Neural cell (in vitro differentiated cells): ENCODE measurements at regions not wholly inside any gene's neighbourhood (a gene's known extent, or its start where the extent isn't known, plus 50 kb on each side); places are given as distances from the start of the nearest gene placed in this dataset.

Source experiments
- H2AFZ ChIP-seq: fragments of 200-600, 300-800 bp; sonication (generic), shearing (Covaris generic); 2 replicates; pipeline ENCODE4 v1.6.0; 2014; ENCODE audit warnings: low read depth, mild to moderate bottlenecking, antibody characterized with exemption, low read length, moderate library complexity
- H3F3A ChIP-seq: fragments of 200-600 bp; shearing (Covaris generic); 2 replicates; pipeline ENCODE4 v1.6.1; 2016; ENCODE audit warnings: mild to moderate bottlenecking, moderate library complexity, mixed read lengths, antibody characterized with exemption, low read length; ENCODE audit not compliant: insufficient read depth, poor library complexity, severe bottlenecking
- H3K27ac ChIP-seq: fragments of 200-600, 300-800 bp; sonication (generic), shearing (Covaris generic); 2 replicates; pipeline ENCODE4 v1.5.1; 2014; ENCODE audit warnings: mild to moderate bottlenecking, low read length, moderate library complexity
- H3K27me3 ChIP-seq: fragments of 300-800, 200-600 bp; sonication (generic), shearing (Covaris generic); 2 replicates; pipeline ENCODE4 v1.6.0; 2014; ENCODE audit warnings: mild to moderate bottlenecking, low read depth, low read length, moderate library complexity; ENCODE audit not compliant: insufficient read depth
- H3K36me3 ChIP-seq: fragments of 300-800, 200-600 bp; sonication (generic), shearing (Covaris generic); 2 replicates; pipeline ENCODE4 v1.5.1; 2014; ENCODE audit warnings: mild to moderate bottlenecking, antibody characterized with exemption, low read length, moderate library complexity; ENCODE audit not compliant: insufficient read depth
- H3K4me2 ChIP-seq: fragments of 300-800, 200-600 bp; sonication (generic), shearing (Covaris generic); 2 replicates; pipeline ENCODE4 v1.6.0; 2014; ENCODE audit warnings: mild to moderate bottlenecking, low read length
- H3K4me3 ChIP-seq: fragments of 300-800, 200-600 bp; sonication (generic), shearing (Covaris generic); 2 replicates; pipeline ENCODE4 v1.5.1; 2014; ENCODE audit warnings: mild to moderate bottlenecking, low read length, moderate library complexity
- H3K79me2 ChIP-seq: fragments of 200-600 bp; shearing (Covaris generic); replicated peaks from 2 replicates; pipeline ENCODE4 v1.6.0; 2014; ENCODE audit warnings: mild to moderate bottlenecking, low read length, moderate library complexity; ENCODE audit not compliant: insufficient read depth
- H3K9ac ChIP-seq: fragments of 300-800, 200-600 bp; sonication (generic), shearing (Covaris generic); 2 replicates; pipeline ENCODE4 v1.6.1; 2016; ENCODE audit warnings: mild to moderate bottlenecking, low read length, mixed read lengths
- H3K9me2 ChIP-seq: fragments of 200-600 bp; shearing (Covaris generic); 2 replicates; pipeline ENCODE4 v1.6.1; 2016; ENCODE audit warnings: mild to moderate bottlenecking, low read length, mixed read lengths; ENCODE audit not compliant: insufficient read depth
- H3K9me3 ChIP-seq: fragments of 200-600, 300-800 bp; sonication (generic), shearing (Covaris generic); 2 replicates; pipeline ENCODE4 v1.6.1; 2016; ENCODE audit warnings: mild to moderate bottlenecking, mixed run types, low read length, moderate library complexity, mixed read lengths
- H4K20me1 ChIP-seq: fragments of 200-600 bp; shearing (Covaris generic); 2 replicates; pipeline ENCODE4 v1.6.1; 2016; ENCODE audit warnings: mild to moderate bottlenecking, mixed run types; ENCODE audit not compliant: insufficient read depth
- EP300 ChIP-seq: fragments of 450-650 bp; conservative IDR thresholded peaks from 2 replicates; pipeline ENCODE4 v1.6.1; 2014; ENCODE audit warnings: antibody characterized with exemption, mild to moderate bottlenecking, moderate library complexity; ENCODE audit not compliant: poor library complexity, severe bottlenecking
- EZH2 ChIP-seq: fragments of 200-600, 300-800 bp; shearing (Covaris generic), sonication (generic); IDR thresholded peaks from 2 replicates; pipeline ENCODE4 v1.6.1; 2014; ENCODE audit warnings: antibody characterized with exemption, low read length, borderline replicate concordance, mild to moderate bottlenecking; ENCODE audit not compliant: insufficient read depth, poor library complexity, severe bottlenecking
- MXI1 ChIP-seq: fragments of 450-650 bp; conservative IDR thresholded peaks from 2 replicates; pipeline ENCODE4 v1.6.1; 2014; ENCODE audit warnings: antibody characterized with exemption, mild to moderate bottlenecking; ENCODE audit not compliant: poor library complexity, severe bottlenecking
- POLR2AphosphoS5 ChIP-seq: IDR thresholded peaks from 2 replicates; pipeline ENCODE4 v1.6.1; 2012
- RAD21 ChIP-seq: fragments of 450-650 bp; conservative IDR thresholded peaks from 2 replicates; pipeline ENCODE4 v1.6.1; 2014; ENCODE audit warnings: antibody characterized with exemption, mild to moderate bottlenecking, moderate library complexity
- SMC3 ChIP-seq: fragments of 450-650 bp; conservative IDR thresholded peaks from 2 replicates; pipeline ENCODE4 v1.6.1; 2014; ENCODE audit warnings: antibody characterized with exemption, mild to moderate bottlenecking, moderate library complexity; ENCODE audit not compliant: poor library complexity
- TAF1 ChIP-seq: IDR thresholded peaks from 2 replicates; pipeline ENCODE4 v1.6.1; 2012; ENCODE audit warnings: low read depth
- TF ChIP-seq, protein P1 (sequence below): fragments of 450-650 bp; IDR thresholded peaks from 2 replicates; pipeline ENCODE4 v1.5.1; 2014; ENCODE audit warnings: antibody characterized with exemption, mild to moderate bottlenecking, moderate library complexity; ENCODE audit not compliant: poor library complexity, severe bottlenecking
- TF ChIP-seq, protein P2 (sequence below): IDR thresholded peaks from 2 replicates; pipeline ENCODE4 v1.6.1; 2012; ENCODE audit warnings: borderline replicate concordance

DNA sequence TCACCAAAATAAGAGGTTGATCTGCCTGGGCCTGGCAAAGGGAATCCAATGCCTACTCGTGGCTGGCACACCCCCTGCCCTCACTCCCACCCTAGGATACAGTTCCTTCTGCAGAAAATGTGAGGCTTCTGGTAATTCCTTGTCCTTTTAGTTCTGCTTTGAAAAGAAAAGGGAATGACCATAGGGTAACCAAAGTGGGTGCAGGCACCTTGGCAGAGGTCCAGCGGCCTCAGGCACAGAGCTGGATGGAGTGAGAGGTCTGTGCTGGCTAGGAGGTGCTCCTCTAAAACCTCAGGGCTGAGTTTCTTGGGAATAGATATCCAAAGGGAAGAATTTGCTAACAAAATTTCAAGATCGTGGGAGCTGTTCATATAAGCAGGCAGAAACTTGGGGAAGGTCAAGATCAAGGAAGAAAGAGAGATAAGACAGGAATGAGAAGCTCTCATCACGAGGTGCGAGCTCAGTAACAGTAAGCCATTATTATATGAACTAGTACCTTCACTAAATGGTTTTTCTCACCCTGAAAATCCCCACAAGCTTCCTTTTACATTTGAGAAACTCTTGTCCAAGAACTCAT is 293.1 kb upstream of the LYPLAL1 start:
- Histone ChIP-seq H3K27ac (no peak overlapping the region), H2AFZ (no peak overlapping the region), H3K9me3 (no peaks in the 10 kb centered on the region), H3K9ac (no peak overlapping the region), H3K4me3 (no peak overlapping the region), H3K9me2 (no peaks in the 10 kb centered on the region), H3K4me2 (no peak overlapping the region), H4K20me1 (no peaks in the 10 kb centered on the region), H3F3A (no peaks in the 10 kb centered on the region), H3K36me3 (no peaks in the 10 kb centered on the region), H3K79me2 (no peaks in the 10 kb centered on the region), H3K27me3 (no peaks in the 10 kb centered on the region)
- TF ChIP-seq EP300 (no peak), EZH2 (no peak), TAF1 (no peak), MXI1 (no peak), POLR2AphosphoS5 (no peak), RAD21 (no peak), SMC3 (no peak)
- TF ChIP-seq, protein P1, sequence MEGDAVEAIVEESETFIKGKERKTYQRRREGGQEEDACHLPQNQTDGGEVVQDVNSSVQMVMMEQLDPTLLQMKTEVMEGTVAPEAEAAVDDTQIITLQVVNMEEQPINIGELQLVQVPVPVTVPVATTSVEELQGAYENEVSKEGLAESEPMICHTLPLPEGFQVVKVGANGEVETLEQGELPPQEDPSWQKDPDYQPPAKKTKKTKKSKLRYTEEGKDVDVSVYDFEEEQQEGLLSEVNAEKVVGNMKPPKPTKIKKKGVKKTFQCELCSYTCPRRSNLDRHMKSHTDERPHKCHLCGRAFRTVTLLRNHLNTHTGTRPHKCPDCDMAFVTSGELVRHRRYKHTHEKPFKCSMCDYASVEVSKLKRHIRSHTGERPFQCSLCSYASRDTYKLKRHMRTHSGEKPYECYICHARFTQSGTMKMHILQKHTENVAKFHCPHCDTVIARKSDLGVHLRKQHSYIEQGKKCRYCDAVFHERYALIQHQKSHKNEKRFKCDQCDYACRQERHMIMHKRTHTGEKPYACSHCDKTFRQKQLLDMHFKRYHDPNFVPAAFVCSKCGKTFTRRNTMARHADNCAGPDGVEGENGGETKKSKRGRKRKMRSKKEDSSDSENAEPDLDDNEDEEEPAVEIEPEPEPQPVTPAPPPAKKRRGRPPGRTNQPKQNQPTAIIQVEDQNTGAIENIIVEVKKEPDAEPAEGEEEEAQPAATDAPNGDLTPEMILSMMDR: no peak
- TF ChIP-seq, protein P2, sequence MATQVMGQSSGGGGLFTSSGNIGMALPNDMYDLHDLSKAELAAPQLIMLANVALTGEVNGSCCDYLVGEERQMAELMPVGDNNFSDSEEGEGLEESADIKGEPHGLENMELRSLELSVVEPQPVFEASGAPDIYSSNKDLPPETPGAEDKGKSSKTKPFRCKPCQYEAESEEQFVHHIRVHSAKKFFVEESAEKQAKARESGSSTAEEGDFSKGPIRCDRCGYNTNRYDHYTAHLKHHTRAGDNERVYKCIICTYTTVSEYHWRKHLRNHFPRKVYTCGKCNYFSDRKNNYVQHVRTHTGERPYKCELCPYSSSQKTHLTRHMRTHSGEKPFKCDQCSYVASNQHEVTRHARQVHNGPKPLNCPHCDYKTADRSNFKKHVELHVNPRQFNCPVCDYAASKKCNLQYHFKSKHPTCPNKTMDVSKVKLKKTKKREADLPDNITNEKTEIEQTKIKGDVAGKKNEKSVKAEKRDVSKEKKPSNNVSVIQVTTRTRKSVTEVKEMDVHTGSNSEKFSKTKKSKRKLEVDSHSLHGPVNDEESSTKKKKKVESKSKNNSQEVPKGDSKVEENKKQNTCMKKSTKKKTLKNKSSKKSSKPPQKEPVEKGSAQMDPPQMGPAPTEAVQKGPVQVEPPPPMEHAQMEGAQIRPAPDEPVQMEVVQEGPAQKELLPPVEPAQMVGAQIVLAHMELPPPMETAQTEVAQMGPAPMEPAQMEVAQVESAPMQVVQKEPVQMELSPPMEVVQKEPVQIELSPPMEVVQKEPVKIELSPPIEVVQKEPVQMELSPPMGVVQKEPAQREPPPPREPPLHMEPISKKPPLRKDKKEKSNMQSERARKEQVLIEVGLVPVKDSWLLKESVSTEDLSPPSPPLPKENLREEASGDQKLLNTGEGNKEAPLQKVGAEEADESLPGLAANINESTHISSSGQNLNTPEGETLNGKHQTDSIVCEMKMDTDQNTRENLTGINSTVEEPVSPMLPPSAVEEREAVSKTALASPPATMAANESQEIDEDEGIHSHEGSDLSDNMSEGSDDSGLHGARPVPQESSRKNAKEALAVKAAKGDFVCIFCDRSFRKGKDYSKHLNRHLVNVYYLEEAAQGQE: no peak

DNA sequence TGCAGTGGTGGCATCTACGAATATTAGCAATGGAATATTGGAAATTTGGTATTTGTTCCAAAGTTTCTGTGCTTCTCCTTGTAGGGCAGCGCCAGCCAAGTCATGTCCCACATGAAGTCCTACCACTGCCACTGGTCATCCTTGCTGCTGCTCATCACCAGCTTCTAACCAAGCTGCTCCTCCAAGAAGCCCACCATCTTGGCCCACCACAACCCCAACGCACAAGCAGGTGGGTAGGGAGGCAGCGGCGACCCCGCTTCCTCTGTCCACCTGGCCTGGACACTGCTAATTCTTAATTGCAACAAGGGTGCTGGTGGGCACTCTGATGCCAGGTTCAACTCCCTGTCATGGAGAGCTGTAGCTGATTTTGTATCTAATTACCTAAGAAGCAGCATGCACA is 291.2 kb upstream of the LYPLAL1 start:
- H3K4me2 ChIP-seq: no peak overlapping the region
- no peaks in the 10 kb centered on the region for H3K9me2 ChIP-seq

More for the DNA sequence above, 291.2 kb upstream of the LYPLAL1 start:
- Histone ChIP-seq H3F3A (no peaks in the 10 kb centered on the region), H3K27ac (no peak overlapping the region), H3K9ac (no peak overlapping the region), H3K27me3 (no peaks in the 10 kb centered on the region), H3K36me3 (no peaks in the 10 kb centered on the region), H3K79me2 (no peaks in the 10 kb centered on the region), H3K4me3 (no peak overlapping the region), H4K20me1 (no peaks in the 10 kb centered on the region), H3K9me3 (no peaks in the 10 kb centered on the region), H2AFZ (no peak overlapping the region)
- TF ChIP-seq EP300 (no peak), MXI1 (no peak), POLR2AphosphoS5 (no peak), TAF1 (no peak)
- TF ChIP-seq, protein P2: no peak
- TF ChIP-seq, protein P1: no peak
